NCI-H1436 (cell line): ENCODE measurements at regions not wholly inside any gene's neighbourhood (a gene's known extent, or its start where the extent isn't known, plus 50 kb on each side); places are given as distances from the start of the nearest gene placed in this dataset.
"Not testable (repeated sequence)": the region's sequence is repeated elsewhere in the genome, so short reads cannot be mapped to it uniquely, and the experiment has no call there.

Experiments
- DNase-seq: peaks from one replicate; lab custom pipeline; 2025; lab: John Stamatoyannopoulos, UW

DNA sequence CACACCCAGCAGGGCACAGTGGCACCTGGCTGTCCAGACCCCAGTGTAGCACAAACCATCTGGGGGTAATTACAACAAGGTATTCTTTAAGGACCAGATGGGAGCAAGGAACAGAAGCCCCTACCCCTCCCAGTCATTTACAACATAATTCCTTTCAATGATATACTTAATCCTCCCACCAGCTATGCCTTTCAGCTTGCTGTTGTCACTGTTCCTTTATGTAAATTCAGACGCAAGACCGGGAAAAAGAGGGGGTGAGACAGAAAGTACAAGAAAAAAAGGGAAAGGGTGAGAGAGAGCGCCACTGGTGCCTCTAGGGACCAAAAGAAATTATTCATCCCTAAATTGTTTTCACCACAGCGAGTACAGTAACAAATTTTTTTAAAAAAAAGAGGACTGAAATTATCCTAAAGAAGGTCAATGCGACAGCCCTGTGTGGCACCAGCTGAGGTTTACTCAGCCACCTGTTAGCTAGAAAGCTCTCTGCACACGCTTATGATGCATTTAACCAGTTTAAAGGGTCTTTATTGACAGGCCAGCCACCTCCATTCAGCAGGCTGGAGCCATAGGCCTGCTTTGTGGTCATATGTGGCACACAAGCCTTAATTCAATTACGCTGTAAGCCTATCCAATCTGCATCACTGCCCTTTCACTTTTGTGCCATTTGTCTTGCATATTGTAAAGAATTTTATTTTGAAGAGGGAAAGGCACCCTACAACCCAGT lies 210.2 kb upstream of the ISL1 start:
- DNase-seq, result peak; percentile 61

DNA sequence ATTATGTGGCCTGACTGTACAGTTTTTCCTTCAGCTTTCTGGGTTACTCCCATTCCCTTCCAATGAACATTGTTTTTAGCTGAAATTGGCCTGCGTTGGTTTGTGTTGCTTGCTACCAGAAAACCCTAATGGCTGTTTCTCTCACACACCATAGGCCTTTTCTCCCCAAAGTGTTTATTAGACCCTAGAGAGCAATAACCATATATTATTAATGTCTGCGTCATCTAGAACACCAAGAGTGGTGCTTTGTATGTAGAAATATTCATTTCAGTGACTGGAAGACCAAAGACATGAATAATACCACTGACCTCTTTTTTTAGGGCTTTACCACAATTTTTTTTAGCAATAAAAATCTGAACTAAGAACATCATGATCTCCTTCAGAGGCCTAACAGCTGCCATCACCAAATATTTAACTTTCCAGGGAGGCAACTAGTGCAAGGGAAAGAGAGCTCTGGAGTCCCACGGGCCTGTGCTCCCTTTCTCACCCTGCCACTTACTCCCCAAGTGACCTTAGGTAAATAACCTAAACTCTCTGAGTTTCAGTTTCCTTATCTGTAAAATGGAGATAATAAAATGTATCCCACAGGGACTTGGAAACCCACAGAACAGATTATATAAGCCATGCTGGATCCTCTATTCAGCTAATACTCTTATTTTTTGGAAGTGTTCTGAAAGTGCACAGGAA lies 201.9 kb upstream of the ISL1 start:
- no peak for DNase-seq

DNA sequence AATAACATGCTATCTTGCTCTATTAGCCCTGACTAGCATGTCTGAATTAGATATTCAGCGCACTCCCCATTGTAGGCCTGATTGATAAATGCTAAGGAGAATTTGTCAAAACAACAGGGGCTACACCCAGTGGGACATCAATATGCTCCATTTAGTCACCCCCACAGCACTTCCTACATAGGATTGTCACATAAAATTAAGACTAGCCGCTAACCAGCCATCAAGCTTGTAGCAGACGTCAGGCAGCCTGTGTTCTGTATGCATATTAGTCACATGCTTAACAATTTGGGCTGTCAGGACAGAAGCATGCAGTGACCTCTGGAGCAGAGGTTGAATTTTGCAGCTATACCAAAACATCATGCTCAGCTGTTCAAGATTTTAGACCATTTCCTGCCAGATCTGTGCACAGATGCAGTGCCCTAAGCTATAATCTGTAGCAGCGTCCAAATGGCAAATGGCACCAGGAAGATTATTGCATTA lies 197.4 kb upstream of the ISL1 start:
- no peak for DNase-seq

DNA sequence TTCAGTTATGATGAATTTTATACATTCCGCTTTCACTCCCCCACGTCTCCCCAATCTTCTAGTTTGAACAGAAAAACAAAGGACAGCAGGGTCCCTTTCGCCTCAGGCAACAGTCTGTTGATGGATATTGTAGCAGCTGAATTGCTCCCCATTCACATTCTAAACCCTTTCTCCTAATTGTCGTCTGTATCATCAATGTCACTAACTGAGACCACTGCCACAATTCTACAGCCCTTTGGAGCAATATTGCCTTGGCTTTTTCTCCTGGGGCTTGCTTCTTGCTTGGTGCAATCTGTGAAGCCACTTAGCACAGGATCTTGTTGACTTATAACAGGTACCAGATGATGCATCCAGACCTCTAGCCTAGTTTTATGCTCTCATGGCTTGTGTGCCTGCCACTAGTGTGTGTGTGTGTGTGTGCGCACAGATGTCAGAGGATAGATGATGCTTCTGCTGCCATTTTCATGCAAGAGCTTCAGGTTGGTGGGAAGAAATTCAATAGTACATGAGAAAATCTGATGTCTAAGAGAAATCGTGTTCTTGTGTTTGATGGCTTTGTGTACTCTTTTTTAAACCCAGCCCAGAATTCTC lies 195.2 kb upstream of the ISL1 start:
- no peak for DNase-seq

DNA sequence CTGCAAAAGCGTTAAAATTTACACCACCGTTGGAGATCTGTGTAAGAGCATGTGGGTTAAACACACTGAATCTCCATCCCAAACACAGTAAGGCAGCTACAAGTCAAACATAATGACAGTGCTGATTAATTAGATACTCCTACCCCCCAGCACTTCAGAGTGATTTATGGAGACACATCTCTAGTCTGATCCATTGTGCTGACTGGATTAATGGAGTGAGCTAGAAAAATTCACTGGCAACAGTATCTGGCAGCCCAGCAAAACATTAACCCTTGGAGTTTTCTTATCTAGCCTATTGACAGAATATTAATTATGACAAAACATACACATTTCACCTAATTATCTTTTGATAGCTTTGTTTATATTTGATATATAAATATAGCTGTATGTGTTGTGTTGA lies 188.6 kb upstream of the ISL1 start:
- peak; percentile 68 for DNase-seq

DNA sequence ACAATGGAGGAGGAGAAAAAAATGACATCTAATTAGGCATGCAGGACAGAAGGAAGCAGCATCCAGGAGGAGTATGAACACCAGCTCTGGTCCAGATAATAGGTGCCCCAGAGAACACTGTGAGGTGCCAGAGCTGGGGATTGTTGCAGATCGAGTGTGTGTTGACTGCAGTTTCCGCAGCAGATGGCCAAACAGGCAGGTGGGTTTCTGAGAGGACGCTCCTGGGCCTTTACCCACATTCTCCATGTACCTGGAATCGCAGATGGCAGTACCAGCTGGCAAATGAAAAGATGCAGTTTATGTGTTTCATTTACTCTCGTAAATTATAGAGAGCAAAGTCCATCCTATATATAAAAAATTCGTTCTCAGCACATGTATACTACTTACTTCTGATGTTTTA lies 182.2 kb upstream of the ISL1 start:
- no peak for DNase-seq

DNA sequence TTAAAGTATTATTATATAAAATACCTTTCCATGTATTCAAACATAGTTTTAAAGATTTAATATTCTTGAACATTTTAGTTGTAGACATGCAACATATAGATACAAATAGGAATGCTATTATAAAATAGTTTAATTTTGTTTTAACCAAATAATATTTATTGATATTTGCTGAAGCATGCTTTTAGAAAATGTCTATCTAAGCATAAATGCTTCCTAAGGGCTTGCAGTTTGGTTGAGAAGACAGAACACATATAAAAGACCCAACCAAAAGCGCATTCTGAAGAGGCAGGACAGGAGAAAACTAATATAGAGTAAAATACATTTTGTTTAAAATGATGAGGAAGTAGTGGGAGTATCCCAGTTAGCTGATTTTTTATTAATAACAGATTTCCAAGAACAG lies 181.5 kb upstream of the ISL1 start:
- no peak for DNase-seq

DNA sequence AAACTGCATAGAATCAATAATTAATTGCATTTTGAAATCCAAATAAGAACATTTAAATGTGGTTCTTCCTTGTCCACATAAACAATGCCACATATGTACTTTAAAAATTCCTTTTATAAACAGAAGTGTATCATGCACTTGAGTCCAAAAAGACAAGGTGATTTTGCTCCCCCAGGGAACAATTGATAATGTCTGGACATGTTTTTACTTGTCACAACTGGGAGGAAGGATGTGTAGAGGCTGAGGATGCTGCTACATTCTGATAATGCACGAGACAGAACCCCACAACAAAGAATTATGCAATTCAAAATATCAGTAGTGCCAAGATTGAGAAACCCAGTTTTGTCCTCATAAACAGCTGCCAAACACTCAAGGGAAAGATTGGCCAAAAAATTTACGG lies 181.1 kb upstream of the ISL1 start:
- DNase-seq, result no peak

DNA sequence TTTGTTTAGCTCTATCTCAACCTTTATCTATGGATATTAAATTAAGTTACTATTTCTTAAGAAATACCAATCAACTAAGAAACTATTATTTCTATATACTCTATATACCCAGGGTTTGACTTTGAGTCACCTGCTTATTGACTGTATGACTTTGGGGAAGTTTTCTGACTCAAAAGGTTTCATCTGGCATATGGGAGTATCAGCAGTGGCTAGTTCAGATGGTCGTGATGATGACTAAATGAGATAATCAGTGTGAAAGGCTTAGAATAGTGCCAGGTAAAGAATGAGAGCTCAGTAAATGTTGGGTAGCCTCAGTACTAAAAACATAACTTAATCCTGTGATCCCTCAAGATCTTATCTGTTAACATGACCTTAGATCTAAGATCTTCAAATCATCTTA lies 179.7 kb upstream of the ISL1 start:
- DNase-seq, result no peak

DNA sequence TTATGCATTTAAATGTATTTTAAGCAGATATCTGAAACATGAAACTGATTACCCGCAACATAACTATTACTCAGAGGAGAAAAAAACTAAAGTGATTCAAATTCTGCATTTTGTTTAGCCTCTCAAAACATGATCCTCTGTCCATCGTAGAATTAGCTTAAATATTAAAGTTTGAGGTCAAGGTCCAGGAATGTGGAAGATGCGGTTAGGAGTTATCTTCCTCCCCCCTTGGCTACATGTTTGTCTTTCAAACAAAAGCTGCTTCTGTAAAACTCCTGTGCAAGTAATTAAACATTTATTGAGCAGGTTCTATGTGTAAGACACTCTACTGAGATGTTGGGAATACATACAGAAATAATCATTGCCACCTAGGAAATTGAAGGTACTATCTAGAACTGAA lies 175.0 kb upstream of the ISL1 start:
- no peak for DNase-seq

DNA sequence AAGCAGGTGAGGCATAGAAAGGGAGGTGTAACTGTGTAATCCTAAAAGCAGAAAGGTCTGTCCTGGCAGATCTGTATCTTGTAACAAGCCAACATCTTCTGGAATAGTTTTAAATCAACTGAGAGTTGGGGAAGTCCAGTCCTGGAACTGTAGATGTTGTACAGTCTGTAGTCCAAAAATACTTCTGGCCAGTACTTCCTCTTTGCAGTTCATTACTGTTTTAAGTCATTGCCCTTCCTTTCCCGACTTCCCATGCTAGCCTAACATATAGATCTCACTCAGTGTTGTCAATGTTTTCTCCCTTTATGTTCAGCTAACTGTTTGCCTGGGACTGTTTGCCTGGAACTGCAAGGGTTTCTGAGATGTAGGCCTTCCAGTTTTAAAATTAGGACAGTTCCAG lies 168.5 kb upstream of the ISL1 start:
- no peak for DNase-seq

DNA sequence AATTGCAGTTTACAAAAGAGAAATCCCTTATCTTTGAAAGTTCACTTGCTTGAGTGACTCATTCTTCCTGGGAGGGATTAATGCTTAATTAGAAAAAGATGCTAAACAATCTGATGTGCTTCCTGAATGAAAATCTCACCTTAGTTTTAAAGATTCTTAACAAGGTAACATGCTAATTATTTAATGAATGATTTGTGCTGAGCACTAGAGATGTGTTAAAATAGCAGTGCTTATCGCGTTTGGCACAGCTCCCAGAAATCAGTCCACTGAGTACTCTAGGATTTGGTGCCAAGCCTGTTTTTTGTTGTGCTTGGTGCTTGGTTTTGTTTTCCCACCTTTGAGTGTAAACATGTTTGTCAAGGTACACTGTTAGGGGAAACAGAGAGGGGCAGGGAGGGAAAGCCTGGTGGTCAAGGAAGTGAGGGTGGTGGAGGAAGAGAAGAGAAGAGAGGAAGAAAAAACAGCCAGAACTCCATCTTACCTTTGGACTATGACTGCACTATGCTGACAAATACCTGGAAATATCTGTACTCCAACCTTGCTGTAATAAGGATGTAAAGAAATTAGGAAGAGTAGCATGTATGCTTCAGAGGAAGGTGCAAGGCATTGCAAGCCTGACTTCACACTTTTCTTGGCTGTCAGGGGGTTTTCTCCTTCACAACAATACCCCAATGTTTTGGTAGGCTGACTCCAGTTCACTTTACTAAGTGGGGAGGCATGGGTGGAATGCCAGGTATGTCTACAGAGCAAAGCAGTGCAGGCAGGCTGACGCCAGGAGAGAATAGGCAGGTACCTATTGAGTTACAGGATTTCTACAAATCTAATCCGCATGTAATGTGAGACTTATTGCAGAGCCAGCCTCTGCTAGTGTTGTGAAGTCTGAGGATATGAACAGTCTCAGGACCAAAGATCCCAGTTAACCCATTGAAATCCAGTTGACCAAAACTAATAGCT lies 157.2 kb upstream of the ISL1 start:
- DNase-seq, result peak; percentile 59

DNA sequence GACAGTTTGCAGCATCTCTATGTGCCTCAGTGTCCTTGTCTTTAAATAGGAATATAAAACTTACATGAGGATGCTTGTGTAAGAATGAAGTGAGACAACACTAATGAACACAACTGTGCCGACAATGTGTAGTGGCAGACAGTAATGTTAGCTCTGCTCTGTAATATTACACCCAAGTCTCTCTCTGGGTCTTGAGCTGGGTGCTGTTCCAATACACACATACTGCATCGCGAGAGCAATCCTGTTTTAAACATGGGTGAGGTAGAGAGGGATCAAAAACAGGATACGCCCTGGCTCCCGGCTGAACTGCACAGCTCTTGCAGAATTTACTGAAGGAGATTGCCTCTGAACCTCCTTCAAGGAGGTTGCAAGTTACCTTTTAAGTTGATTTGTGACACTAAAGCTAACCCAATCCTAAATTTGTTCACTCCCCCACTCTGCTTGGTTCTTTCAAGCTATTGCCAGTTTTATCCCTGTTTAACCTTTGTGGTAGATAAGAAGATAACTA lies 155.2 kb upstream of the ISL1 start:
- no peak for DNase-seq

DNA sequence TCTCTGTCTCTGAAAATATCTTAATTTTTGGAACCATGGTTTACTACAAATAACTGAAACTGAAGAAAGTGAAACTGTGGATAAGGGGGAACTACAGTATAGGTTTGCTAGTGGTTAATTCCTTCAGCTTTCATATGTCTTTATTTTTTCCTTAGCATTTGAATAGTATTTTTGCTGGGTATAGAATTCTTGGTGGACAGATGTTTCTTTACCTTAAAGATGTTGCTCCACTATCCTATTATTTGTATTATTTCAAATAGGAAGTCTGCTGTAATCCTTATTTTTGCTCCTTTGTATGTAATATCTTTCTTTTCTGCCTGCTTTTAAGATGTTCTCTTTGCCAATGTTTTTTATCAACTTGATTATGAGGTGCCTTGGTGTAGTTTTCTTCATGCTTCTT lies 152.9 kb upstream of the ISL1 start:
- no peak for DNase-seq

DNA sequence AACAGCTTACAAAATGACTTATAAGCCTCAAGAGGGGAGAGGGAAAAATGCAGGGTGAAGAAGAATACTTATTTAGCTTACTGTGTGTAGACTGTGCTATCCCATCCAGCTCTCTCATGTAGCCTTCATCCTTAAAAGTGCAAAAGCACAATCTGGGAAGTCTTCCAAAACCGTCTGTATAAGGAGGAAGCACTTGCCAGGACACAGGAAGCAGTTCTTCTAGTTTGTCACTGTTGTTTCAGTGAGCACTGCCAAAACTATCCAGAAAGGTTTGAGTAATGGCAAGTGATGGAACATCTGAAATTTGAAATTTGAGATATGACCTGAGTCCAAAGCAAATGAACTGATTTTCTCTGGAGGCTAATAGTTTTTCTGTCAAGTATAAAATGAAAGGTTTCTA lies 140.8 kb upstream of the ISL1 start:
- no peak for DNase-seq

DNA sequence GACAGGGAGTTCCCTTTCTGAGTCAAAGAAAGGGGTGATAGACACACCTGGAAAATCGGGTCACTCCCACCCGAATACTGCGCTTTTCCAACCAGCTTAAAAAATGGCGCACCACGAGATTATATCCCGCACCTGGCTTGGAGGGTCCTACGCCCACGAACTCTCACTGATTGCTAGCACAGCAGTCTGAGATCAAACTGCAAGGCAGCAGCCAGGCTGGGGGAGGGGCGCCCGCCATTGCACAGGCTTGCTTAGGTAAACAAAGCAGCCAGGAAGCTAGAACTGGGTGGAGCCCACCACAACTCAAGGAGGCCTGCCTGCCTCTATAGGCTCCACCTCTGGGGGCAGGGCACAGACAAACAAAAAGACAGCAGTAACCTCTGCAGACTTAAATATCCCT lies 132.3 kb upstream of the ISL1 start:
- not testable (repeated sequence) for DNase-seq

DNA sequence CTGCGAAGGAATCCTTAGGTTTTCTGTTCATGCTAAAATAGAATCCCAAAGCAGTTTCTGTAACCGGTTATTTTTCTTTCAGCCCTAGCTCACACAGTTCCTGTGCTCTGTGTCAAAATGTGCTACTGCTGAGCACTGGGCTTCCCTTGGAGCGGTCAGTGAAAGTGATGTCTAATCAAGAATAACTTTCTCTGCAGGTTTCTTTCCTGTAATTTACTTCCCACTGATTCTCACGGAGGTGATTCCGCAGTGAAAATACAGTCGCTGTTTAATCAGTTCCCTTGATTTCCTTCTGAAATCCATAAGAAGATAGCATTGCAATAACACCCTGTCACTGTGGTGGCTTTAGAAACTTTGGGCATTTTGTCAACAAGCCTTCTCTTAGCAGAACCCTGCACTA lies 112.0 kb upstream of the ISL1 start:
- no peak for DNase-seq

DNA sequence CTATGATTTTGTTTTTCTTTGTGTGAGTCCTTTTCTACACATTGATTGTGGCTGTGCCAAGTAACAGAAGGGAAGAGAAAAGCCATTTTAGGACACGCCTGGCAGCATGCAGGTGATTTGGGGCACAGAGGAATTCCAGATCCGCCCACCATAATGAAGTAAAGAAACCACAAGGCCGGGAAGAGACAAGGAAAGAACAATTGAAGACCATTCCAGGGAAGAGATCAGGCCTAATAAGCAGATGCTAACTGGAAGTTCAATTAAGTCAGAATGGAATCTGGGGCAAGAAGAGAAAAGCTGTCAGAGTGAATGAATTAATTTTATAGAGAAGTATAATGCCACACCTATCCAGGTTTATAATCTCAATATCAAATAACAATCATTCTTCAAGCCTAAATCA lies 110.2 kb upstream of the ISL1 start:
- DNase-seq, result no peak

DNA sequence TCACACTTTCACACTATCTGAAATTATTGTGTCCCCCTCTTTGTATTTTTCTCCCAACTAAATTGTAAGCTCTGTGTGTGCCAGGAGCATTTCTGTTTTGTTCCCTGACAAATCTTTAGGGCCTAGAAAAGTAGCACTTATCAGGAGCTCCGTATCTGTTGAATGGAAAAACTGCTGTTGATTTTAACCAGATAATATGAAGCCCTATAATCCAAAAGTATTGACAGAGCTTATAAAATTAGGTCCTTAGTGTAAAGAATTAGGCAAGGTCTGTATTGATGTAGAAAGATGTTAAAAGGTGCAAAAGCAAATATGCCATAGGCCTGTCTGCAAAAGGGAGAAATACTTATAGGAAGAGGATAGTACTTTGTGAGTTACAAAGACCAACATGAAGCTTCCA lies 109.4 kb upstream of the ISL1 start:
- no peak for DNase-seq

DNA sequence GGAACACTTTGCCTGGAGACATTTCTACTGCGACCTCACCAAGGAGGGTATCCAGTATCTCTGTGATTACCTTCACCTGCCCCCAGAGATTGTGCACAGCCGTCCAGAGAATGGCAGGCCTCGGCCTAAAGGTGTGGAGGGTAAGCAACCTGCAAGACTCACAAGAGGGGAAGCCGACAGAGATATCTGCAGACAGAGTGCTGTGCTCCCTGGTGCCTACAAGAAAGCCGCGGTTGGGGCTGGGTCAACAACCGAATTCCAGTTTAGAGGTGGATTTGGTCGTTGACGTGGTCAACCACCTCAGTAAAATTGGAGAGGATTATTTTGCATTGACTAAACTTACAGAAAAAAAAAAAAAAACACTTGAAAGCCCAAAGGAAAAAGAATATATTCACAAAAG lies 107.8 kb upstream of the ISL1 start:
- no peak for DNase-seq

DNA sequence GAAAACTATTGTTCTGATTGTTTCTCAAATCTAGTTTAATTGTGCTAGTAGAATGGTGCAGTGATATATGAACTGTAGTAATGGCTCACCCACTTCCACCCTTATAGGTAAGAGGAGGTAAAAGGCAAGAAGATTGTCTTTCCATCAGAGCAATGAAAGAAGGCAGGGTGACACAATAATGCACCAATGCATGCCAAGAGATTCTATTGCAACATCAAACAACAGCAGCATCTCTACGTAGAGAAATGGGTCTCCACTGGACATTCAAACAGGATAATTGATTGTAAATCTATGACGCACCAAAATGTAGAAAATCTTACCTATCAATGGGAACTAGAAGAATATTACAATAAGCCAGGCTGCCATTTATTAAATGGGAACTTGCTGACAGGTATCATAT lies 107.0 kb upstream of the ISL1 start:
- DNase-seq, result no peak

DNA sequence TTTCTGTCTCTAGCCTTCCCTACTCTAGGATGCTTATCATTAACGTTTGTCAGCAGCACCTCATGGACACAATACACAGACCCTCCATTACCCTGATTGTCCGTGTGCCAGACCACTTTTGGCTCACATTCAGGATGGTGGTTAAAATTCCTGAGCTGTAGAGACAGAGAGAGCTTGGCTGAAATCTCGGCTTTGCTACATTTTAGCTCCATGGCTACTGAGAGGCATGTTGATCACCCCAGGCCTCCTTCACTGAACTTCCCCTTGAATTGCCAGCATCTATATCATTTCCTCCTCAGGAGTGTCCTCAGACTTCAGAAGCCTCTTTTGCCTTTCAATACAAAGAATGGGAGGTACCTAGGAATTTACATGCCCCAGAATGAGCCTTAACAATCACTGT lies 104.7 kb upstream of the ISL1 start:
- DNase-seq, result no peak
